Heart left ventricle (tissue), 16 donors: ENCODE measurements at regions not wholly inside any gene's neighbourhood (a gene's known extent, or its start where the extent isn't known, plus 50 kb on each side); places are given as distances from the start of the nearest gene placed in this dataset.
A peak's percentile ranks its signal among the peaks of the same experiment; 100 is the strongest.

Source experiments
- ATAC-seq, 4 donors: fragments of 200-7000 bp; cut with Tn5 transposase; one replicate each; pipeline ENCODE4 v1.9.1; 2020 to 2022; ENCODE audit warnings: moderate library complexity in 4 of 4, mild to moderate bottlenecking in 3 of 4, moderate number of reproducible peaks in 1 of 4
- DNase-seq, 5 donors: peaks; one replicate each; pipeline ENCODE4 v3.0.0-alpha.2; 2020
- H3K27ac ChIP-seq, 12 donors: fragments of 200-600 bp; sonication (generic) in 4 of 12; one replicate each; pipeline versions ENCODE4 v1.5.0 to v1.8.0; 2016 to 2022; ENCODE audit warnings: mild to moderate bottlenecking in 2 of 12
- H3K27me3 ChIP-seq, 9 donors: fragments of 200-600 bp; sonication (generic) in 2 of 9; one replicate each; pipeline versions ENCODE4 v1.5.1 to v1.8.0; 2016 to 2022; ENCODE audit warnings: mild to moderate bottlenecking in 3 of 9
- H3K36me3 ChIP-seq, 9 donors: fragments of 200-600 bp; sonication (generic) in 2 of 9; one replicate each; pipeline versions ENCODE4 v1.5.0 to v1.8.0; 2018 to 2022; ENCODE audit warnings: mild to moderate bottlenecking in 2 of 9
- H3K4me1 ChIP-seq, 12 donors: fragments of 200-600 bp; sonication (generic) in 4 of 12; one replicate each; pipeline versions ENCODE4 v1.5.0 to v1.8.0; 2016 to 2022; ENCODE audit warnings: mild to moderate bottlenecking in 3 of 12
- H3K4me3 ChIP-seq, 12 donors: fragments of 200-600 bp; sonication (generic) in 4 of 12; one replicate each; pipeline versions ENCODE4 v1.5.0 to v1.8.0; 2017 to 2022; ENCODE audit warnings: mild to moderate bottlenecking in 9 of 12, moderate library complexity in 4 of 12
- H3K9me3 ChIP-seq, 12 donors: fragments of 200-600 bp; sonication (generic) in 4 of 12; one replicate each; pipeline versions ENCODE4 v1.5.0 to v1.8.0; 2016 to 2022; ENCODE audit warnings: mild to moderate bottlenecking in 1 of 12
- CTCF ChIP-seq, 12 donors: fragments of 200-600 bp; sonication (generic) in 4 of 12; IDR thresholded peaks; one replicate each; pipeline versions ENCODE4 v1.5.0 to v1.8.0; 2018 to 2022; ENCODE audit warnings: antibody characterized with exemption in 12 of 12, mild to moderate bottlenecking in 5 of 12
- POLR2A ChIP-seq, 2 donors: fragments of 450-650 bp; IDR thresholded peaks; one replicate each; pipeline ENCODE4 v1.6.1; 2017; ENCODE audit warnings: antibody characterized with exemption in 2 of 2, mild to moderate bottlenecking in 2 of 2, moderate library complexity in 2 of 2
- WGBS, 4 donors: extraction: QIAGEN DNeasy Blood & Tissue Kit in 2 of 4; methylation state at CpG; one replicate each; pipeline versions ENCODE4 v1.1.5 to v1.1.7; 2013 to 2018; 5-methylcytosine and 5-hydroxymethylcytosine counted together
- intact Hi-C, 10 donors: fragments of 100-400 bp; cut with DNase I; formaldehyde crosslinking; loops; one replicate each; pipeline versions ENCODE4 v1.11.1 to v1.14.2; 2022
- donor health status: ischemic (EF 13 %, LVEDD 7.1; RV severe dilation, severe dysfunction).
- donor health status: healthy with polysubstance abuse.
- donor health status: DM: no; HTN: yes; CAD: no.
- donor health status: DM: no; HTN: no; CAD: no.
- donor health status: ischemic (EF 25% LVEDD 6.9; RV normal size, moderate dysfunction).
- donor health status: ischemic (EF 25% LVEDD 5.7; RV mildly dilated, moderate dysfunction).
- donor health status: healthy.
- donor health status: DM: yes; HTN: yes; CAD: no.
- donor health status: ischemic (EF 35%, LVEDD 5.7; RV mildly dilated, moderate dysfunction).
- donor health status: nonischemic (EF 11% LVEDD 7.7; RV severe dilation, severe dysfunction).
- donor health status: DM: yes; HTN: yes; CAD: no.
- donor health status: PGD.
- donor health status: ischemic (EF 29% LVEDD 5.4; RV normal size, mild dysfunction).
- donor health status: nonischemic (EF 23%, LVEDD 6.1; RV moderate dilation, normal function).

GRCh38 chr7:25770235-25770634 is 381.8 kb upstream of the NFE2L3 start:
- Histone ChIP-seq H3K27ac (peak overlapping the region in 5 of 12 donors; percentile 5 to 55 (median 37)), H3K4me1 (peaks cover 0 to 9% (median 0%) of the 10 kb centered on the region in 12 donors), H3K27me3 (no peaks in the 10 kb centered on the region), H3K4me3 (no peak overlapping the region), H3K36me3 (no peaks in the 10 kb centered on the region), H3K9me3 (no peaks in the 10 kb centered on the region)
- DNase-seq (no peak), ATAC-seq (peak in 1 of 4 donors; percentile 7)
- intact Hi-C loops = loop anchor here in 1 of 10 donors (10.0 kb wide), 1 partner anchor 75 kb away; no protein-coding TSS in a partner anchor
- WGBS, 4 donors = 72 to 85% (median 75%) methylated on average over 4 of the region's 4 CpGs
- TF ChIP-seq POLR2A (IDR thresholded peaks at IDR 0.05) (no peak), CTCF (IDR thresholded peaks at IDR 0.05) (no peak)

- Histone ChIP-seq H3K4me3 (no peak overlapping the region), H3K36me3 (no peaks in the 10 kb centered on the region), H3K4me1 (peaks cover 0 to 11% (median 0%) of the 10 kb centered on the region in 12 donors), H3K9me3 (no peaks in the 10 kb centered on the region), H3K27me3 (no peaks in the 10 kb centered on the region), H3K27ac (peak overlapping the region in 6 of 12 donors; percentile 5 to 73 (median 41))
- DNase-seq (no peak), ATAC-seq (peak in 1 of 4 donors; percentile 30)
- no peak for TF ChIP-seq POLR2A (IDR thresholded peaks at IDR 0.05)
- TF ChIP-seq CTCF (IDR thresholded peaks at IDR 0.05) = no peak
- intact Hi-C loops = loop anchor here in 1 of 10 donors (10.0 kb wide), 1 partner anchor 74 kb away; no protein-coding TSS in a partner anchor
- 69 to 80% (median 70%) methylated on average over 3 of the region's 3 CpGs for WGBS, 4 donors
These were observed 381.3 kb upstream of the NFE2L3 start for GRCh38 chr7:25770670-25771069.

- no peak for DNase-seq
- no peak overlapping the region for H3K4me3 ChIP-seq
- H3K27ac ChIP-seq = peak overlapping the region in 5 of 12 donors; percentile 7 to 73 (median 45)
- H3K4me1 ChIP-seq = peaks cover 0 to 15% (median 0%) of the 10 kb centered on the region in 12 donors
- no peaks in the 10 kb centered on the region for H3K9me3 ChIP-seq
- ATAC-seq = no peak
- WGBS, 4 donors = 88 to 93% (median 90%) methylated on average over 4 of the region's 4 CpGs
- TF ChIP-seq POLR2A (IDR thresholded peaks at IDR 0.05) (no peak), CTCF (IDR thresholded peaks at IDR 0.05) (no peak)
- H3K27me3 ChIP-seq = no peaks in the 10 kb centered on the region
- no peaks in the 10 kb centered on the region for H3K36me3 ChIP-seq
- intact Hi-C loops = loop anchor here in 1 of 10 donors (10.0 kb wide), 1 partner anchor 73 kb away; no protein-coding TSS in a partner anchor
These were observed 380.5 kb upstream of the NFE2L3 start for GRCh38 chr7:25771491-25771890.

GRCh38 chr7:25772802-25773201 is 379.2 kb upstream of the NFE2L3 start:
- no peaks in the 10 kb centered on the region for H3K9me3 ChIP-seq
- H3K27me3 ChIP-seq = no peaks in the 10 kb centered on the region
- H3K27ac ChIP-seq = no peak overlapping the region
- H3K4me3 ChIP-seq = no peak overlapping the region
- 82 to 95% (median 93%) methylated on average over 4 of the region's 4 CpGs for WGBS, 4 donors
- ATAC-seq (no peak), DNase-seq (no peak)
- intact Hi-C loops = loop anchor here in 1 of 10 donors (10.0 kb wide), 1 partner anchor 72 kb away; no protein-coding TSS in a partner anchor
- no peaks in the 10 kb centered on the region for H3K36me3 ChIP-seq
- no peak for TF ChIP-seq CTCF (IDR thresholded peaks at IDR 0.05)
- TF ChIP-seq POLR2A (IDR thresholded peaks at IDR 0.05) = no peak
- peaks cover 0 to 18% (median 0%) of the 10 kb centered on the region in 12 donors for H3K4me1 ChIP-seq
